ENCODE measurements at regions not wholly inside any gene's neighbourhood (a gene's known extent, or its start where the extent isn't known, plus 50 kb on each side); places are given as distances from the start of the nearest gene placed in this dataset.
A peak's percentile ranks its signal among the peaks of the same experiment; 100 is the strongest.

- no peak for DNase-seq
Measured at GRCh38 chr20:60132162-60132826, 174.1 kb downstream of the CDH26 start.

GRCh38 chr20:60132827-60133670, 174.8 kb downstream of the CDH26 start:
- no peak for DNase-seq

DNA sequence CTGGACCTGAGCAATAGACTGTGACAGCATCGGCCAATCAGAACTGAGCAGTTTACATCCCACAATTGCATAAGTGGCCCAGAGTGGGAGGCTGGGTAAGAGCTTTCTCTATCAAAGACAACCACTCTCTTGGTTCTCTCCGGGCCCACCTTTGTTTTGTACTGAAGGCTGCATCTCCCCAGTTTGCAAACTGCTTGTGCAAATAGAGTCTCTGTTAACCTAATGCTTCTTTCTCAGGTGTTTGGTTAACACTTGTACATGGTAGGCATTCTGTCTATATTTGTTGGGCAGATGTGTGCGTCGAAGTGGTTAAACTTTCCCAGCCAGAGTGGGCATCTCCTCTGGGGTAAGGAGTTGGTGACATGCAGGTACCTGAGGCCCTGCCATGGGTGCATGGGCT, 177.1 kb downstream of the CDH26 start:
- no peak for DNase-seq

DNA sequence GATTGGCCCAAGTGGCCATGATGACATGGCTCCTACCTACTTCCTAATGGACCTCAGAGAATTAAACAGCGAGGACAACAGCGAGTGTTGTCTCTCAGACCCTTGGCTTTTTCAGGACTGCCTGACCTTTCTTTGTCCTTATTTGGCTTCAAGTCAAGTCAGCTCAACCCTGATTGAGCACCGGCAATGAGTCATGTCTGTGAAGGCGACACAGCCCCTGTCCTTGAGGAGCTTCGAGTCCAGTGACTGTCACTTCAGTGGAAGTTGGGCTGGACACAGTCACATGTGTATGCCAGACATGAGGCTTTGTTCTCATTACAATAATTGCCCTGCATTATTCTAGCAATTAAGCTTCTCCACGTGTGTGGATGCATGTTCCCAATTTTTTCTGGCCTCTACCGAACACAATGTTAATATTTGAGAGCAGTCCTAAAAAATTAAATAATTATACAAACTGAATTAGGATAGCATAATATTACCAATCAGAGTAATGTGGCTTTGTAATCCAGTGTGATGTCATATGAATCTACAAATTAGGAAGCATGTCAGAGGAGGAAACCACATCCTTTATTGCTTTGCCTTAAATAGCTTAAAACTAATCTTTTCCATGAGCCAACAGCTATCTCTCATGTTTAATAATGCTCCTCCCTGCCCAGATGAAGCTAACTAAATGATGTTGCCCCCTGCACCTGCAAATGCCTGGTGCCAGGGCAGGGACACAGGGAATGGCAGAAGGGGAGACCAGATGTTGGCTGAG, 178.6 kb downstream of the CDH26 start:
- DNase-seq, result no peak

- no peak for DNase-seq
Measured at GRCh38 chr20:60137657-60138245, 179.5 kb downstream of the CDH26 start.

- DNase-seq, result peak; percentile 14
Measured at GRCh38 chr20:60138256-60139220, 180.3 kb downstream of the CDH26 start.

- no peak for DNase-seq
Measured at GRCh38 chr20:60139663-60140446, 181.6 kb downstream of the CDH26 start.

DNA sequence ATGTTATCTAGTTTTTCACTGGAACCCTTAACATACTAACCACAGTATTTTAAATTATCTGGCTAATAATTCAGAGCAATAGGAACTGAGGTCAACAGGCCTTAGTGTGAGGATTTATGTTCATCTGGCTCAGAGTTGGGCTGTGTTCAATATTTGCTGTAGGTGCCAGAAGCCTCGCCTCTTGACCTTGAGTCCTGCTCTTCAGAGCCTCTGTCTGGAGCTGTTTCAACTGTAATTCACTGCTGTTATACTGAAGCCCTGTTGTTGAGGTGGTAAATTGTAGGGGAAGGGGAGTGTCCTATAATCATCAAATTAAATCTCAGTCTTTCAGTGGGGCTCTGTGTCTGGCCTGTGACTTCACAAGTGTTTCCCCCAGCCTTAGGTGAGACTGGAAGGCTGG, 184.4 kb downstream of the CDH26 start:
- no peak for DNase-seq

- DNase-seq, result no peak
Measured at GRCh38 chr20:60143261-60143842, 185.1 kb downstream of the CDH26 start.

DNA sequence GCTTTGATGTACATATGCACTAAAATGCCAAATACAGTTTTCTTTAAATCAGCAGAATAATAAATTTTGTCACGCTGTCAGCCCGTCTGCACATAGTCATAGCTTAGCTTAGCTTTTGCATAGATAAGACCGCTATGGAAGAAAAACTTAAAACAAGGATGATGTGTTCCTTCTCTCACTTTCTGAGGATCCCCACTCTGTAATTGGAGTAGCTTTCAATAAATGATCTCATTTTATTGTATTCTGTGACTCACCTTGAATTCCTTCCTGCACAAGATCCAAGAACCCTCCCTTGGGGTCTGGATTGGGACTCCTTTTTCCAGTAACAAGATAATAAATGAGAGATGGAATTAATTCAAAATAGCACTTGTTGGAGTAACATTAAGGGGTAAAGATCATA, 186.2 kb downstream of the CDH26 start:
- DNase-seq, result no peak

DNA sequence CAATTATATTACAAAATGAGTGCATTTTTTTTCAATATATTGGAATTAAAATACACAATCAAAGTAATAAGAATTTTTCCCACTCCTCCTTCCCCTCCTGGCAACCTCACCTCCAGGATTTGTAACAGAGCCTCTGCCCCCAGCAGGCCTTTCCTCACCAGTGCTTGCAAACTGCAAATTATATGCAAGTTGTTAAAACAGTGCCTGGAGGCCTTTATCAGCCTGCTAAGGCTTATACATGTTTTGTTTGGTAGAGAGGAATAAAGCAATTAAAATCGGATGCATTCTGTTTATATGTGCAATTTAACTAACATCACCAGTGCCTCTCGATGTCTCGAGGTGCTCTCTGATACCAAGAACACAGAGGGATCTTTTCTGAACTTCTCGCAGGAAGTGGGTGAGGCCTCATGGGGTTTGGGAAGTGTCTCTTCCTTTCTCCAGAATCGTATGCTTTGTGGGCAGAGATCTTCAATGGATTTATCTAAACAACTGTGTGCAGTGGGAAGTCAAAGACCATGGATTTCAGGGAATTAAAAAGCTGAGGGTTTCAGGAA, 186.8 kb downstream of the CDH26 start:
- DNase-seq, result no peak

- no peak for DNase-seq
Measured at GRCh38 chr20:60147004-60147403, 188.8 kb downstream of the CDH26 start.

- DNase-seq, result no peak
Measured at GRCh38 chr20:60148885-60149284, 190.7 kb downstream of the CDH26 start.

- DNase-seq, result no peak
Measured at GRCh38 chr20:60152792-60153191, 194.6 kb downstream of the CDH26 start.

- DNase-seq, result no peak
Measured at GRCh38 chr20:60160451-60161145, 202.4 kb downstream of the CDH26 start.

- DNase-seq, result no peak
Measured at GRCh38 chr20:60167812-60168211, 209.6 kb downstream of the CDH26 start.

GRCh38 chr20:60168963-60169362, 210.7 kb downstream of the CDH26 start:
- DNase-seq, result no peak

- DNase-seq, result no peak
Measured at GRCh38 chr20:60170116-60170515, 211.9 kb downstream of the CDH26 start.

- DNase-seq, result no peak
Measured at GRCh38 chr20:60171313-60171712, 213.1 kb downstream of the CDH26 start.

DNA sequence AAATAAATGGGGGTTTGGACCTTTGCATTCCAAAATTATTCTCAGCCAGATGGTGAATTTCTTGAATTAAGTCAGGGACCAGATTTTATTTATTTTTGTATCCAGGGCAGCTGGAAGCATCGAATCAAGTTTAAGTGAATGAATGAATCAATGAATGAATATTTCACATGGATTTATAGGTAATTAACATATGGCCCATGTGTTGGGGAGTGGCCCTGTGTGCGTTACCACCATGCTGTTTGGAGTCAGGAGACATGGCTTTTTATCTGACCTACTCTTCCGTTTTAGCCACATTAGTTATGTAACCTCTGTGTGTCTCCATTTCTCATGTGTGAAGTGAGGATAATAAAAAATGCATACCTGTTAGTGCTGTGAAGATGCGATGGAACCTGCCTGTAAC, 213.5 kb downstream of the CDH26 start:
- no peak for DNase-seq

Measured in activated CD4-positive, alpha-beta T cell treated with anti-CD3 and anti-CD28 coated beads for 1 hour (primary cell).